HEK293T (cell line): ENCODE measurements at regions not wholly inside any gene's neighbourhood (a gene's known extent, or its start where the extent isn't known, plus 50 kb on each side); places are given as distances from the start of the nearest gene placed in this dataset.
"Not testable (repeated sequence)": the region's sequence is repeated elsewhere in the genome, so short reads cannot be mapped to it uniquely, and the experiment has no call there.

Experiments used
- CTCF ChIA-PET: fragments of 350-600 bp; formaldehyde crosslinking; extraction: SDS; loops from one replicate; lab custom pipeline; 2021; ENCODE audit warnings: antibody characterized with exemption, inconsistent platforms; lab: Yijun Ruan, JAX
- POLR2A ChIA-PET: fragments of 350-600 bp; formaldehyde crosslinking; extraction: SDS; loops from one replicate; lab custom pipeline; 2020; ENCODE audit warnings: antibody characterized with exemption, inconsistent platforms; lab: Yijun Ruan, JAX
- DNase-seq: peaks from one replicate; pipeline ENCODE4 v3.0.0; 2012; ENCODE audit warnings: mixed read lengths; ENCODE audit errors: extremely low spot score
- ARNT ChIP-seq: fragments of 450-650 bp; IDR thresholded peaks from 2 replicates; pipeline ENCODE4 v1.6.1; 2017; ENCODE audit warnings: mild to moderate bottlenecking
- BHLHE40 ChIP-seq: fragments of 450-650 bp; IDR thresholded peaks from 2 replicates; pipeline ENCODE4 v1.6.1; 2016; ENCODE audit warnings: mild to moderate bottlenecking, moderate library complexity, borderline replicate concordance
- CTBP1 ChIP-seq: fragments of 450-650 bp; IDR thresholded peaks from 2 replicates; pipeline ENCODE4 v1.6.1; 2016; ENCODE audit warnings: borderline replicate concordance
- ELF4 ChIP-seq: fragments of 450-650 bp; IDR thresholded peaks from 2 replicates; pipeline ENCODE4 v1.6.1; 2017; ENCODE audit warnings: antibody characterized with exemption
- FOXA1 ChIP-seq: fragments of 450-650 bp; IDR thresholded peaks from 2 replicates; pipeline ENCODE4 v1.6.1; 2016; ENCODE audit warnings: mild to moderate bottlenecking
- FOXK2 ChIP-seq: fragments of 450-650 bp; IDR thresholded peaks from 2 replicates; pipeline ENCODE4 v1.6.1; 2016; ENCODE audit warnings: mild to moderate bottlenecking
- FOXM1 ChIP-seq: fragments of 450-650 bp; IDR thresholded peaks from 2 replicates; pipeline ENCODE4 v1.6.1; 2017; ENCODE audit warnings: mild to moderate bottlenecking, borderline replicate concordance
- HDGF ChIP-seq: fragments of 450-650 bp; IDR thresholded peaks from 2 replicates; pipeline ENCODE4 v1.6.1; 2017; ENCODE audit warnings: antibody characterized with exemption, borderline replicate concordance
- L3MBTL2 ChIP-seq: fragments of 450-650 bp; conservative IDR thresholded peaks from 2 replicates; pipeline ENCODE4 v1.6.1; 2016; ENCODE audit warnings: mild to moderate bottlenecking
- LEF1 ChIP-seq: fragments of 450-650 bp; IDR thresholded peaks from 2 replicates; pipeline ENCODE4 v1.6.1; 2017; ENCODE audit warnings: mild to moderate bottlenecking, borderline replicate concordance
- NFRKB ChIP-seq: fragments of 450-650 bp; IDR thresholded peaks from 2 replicates; pipeline ENCODE4 v1.6.1; 2016; ENCODE audit warnings: mild to moderate bottlenecking, moderate library complexity
- SP1 ChIP-seq: fragments of 450-650 bp; IDR thresholded peaks from 2 replicates; pipeline ENCODE4 v1.6.1; 2017
- SUZ12 ChIP-seq: fragments of 450-650 bp; IDR thresholded peaks from 2 replicates; pipeline ENCODE4 v1.6.1; 2016; ENCODE audit warnings: mild to moderate bottlenecking
- TARDBP ChIP-seq: fragments of 450-650 bp; IDR thresholded peaks from 2 replicates; pipeline ENCODE4 v1.6.1; 2016
- ZNF384 ChIP-seq: fragments of 450-650 bp; IDR thresholded peaks from 2 replicates; pipeline ENCODE4 v1.6.1; 2016
- TF ChIP-seq, protein P1 (sequence below): fragments of 450-650 bp; IDR thresholded peaks from 2 replicates; pipeline ENCODE4 v1.6.1; 2016

DNA sequence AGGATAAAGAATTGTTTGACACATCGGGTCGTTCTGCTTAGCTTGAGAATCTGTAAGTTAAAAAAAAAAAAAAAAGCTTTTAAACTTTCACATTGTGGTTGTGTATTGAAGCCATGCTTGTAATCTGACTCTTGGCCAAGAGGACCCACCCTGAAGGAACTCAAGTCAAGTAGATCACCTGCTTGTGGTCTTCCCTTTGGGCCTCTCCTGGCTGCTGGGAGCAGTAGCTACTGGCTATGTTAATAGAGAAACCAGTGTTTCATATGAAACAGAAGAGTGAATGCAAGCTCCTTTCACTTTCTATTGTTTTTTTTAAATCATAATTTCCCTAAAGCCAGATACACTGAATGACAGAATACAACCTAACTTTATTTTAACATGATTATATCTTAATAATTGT, 402.4 kb upstream of the NDST4 start:
- ChIA-PET CTCF (no interaction called here), POLR2A (no interaction called here)

DNA sequence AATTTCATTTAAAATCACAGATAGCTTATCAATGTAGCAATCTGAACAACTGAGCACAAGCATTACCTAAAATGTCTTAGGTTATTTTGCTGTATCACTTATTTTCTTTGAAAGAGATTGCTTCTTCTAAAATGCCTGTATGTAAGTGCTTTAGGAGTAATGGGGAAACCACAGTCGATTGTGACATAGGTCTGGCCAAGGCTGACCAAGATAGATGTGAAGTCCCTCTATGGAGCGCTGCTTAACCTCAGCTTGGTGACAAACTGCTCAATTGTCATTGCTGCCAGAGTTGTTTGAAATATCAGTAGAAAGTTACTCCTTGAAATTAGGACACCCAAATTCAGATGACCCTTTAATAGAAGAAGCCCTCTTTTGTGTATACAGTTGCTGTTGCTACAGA, 401.9 kb upstream of the NDST4 start:
- no peak for DNase-seq
- TF ChIP-seq, protein P1, sequence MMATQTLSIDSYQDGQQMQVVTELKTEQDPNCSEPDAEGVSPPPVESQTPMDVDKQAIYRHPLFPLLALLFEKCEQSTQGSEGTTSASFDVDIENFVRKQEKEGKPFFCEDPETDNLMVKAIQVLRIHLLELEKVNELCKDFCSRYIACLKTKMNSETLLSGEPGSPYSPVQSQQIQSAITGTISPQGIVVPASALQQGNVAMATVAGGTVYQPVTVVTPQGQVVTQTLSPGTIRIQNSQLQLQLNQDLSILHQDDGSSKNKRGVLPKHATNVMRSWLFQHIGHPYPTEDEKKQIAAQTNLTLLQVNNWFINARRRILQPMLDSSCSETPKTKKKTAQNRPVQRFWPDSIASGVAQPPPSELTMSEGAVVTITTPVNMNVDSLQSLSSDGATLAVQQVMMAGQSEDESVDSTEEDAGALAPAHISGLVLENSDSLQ: no peak
- TF ChIP-seq FOXA1 (no peak), NFRKB (no peak), FOXK2 (no peak), ELF4 (no peak), ARNT (no peak), FOXM1 (no peak), ZNF384 (no peak), TARDBP (no peak), LEF1 (no peak), L3MBTL2 (no peak), SP1 (no peak), BHLHE40 (no peak), CTBP1 (no peak), SUZ12 (no peak), HDGF (no peak)
- CTCF ChIA-PET: no interaction called here
- POLR2A ChIA-PET: no interaction called here

More for the DNA sequence above, 402.4 kb upstream of the NDST4 start:
- TF ChIP-seq CTBP1 (no peak), SP1 (no peak), HDGF (no peak), L3MBTL2 (no peak), FOXK2 (no peak), BHLHE40 (no peak), ELF4 (no peak), NFRKB (no peak), LEF1 (no peak), ZNF384 (no peak), ARNT (no peak), FOXM1 (no peak), SUZ12 (no peak), FOXA1 (no peak), TARDBP (no peak)
- TF ChIP-seq, protein P1: no peak
- no peak for DNase-seq

DNA sequence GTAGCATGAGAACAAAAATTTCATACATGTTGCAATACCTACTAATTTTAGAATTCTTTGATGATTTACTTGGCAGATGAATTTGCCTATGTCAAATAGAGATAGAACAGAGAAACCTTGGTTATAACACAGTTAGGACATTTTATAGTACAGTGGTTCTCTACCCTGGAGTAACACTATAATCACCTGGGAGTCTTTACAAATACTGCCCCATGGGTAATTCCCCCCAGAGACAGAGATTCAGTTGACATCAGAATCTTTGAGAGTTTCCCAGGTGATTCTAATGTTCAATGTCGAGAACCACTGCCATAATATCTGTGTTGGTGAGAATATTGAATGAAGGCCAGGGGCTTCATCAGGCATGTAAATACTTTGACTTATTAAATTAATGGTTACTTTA, 401.3 kb upstream of the NDST4 start:
- ChIA-PET POLR2A (no interaction called here), CTCF (no interaction called here)
- no peak for DNase-seq
- TF ChIP-seq NFRKB (no peak), ARNT (no peak), HDGF (no peak), FOXA1 (no peak), CTBP1 (no peak), BHLHE40 (no peak), SUZ12 (no peak), L3MBTL2 (no peak), SP1 (no peak), FOXK2 (no peak), TARDBP (no peak), FOXM1 (no peak), LEF1 (no peak), ELF4 (no peak), ZNF384 (no peak)
- TF ChIP-seq, protein P1: no peak

DNA sequence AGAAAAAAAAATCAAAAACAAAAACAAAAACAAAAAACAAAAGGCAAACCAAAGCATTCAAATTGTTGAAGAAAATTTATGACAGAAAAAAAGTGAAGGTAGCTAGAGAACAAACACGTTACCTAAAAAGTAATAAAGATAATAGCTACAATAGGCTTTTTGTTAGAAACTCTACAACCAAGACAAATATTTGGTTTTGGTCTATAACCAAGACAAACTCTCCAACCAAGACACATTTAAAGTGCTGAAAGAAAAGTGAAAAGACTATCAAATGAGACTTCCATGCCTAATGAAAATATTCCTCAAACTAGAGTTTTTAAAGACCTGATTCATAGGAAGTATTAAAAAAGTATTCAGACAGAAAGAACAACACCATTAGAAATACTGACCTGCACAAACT, 391.9 kb upstream of the NDST4 start:
- ChIA-PET POLR2A (no interaction called here), CTCF (no interaction called here)
- TF ChIP-seq HDGF (no peak), FOXM1 (no peak), LEF1 (no peak), FOXA1 (no peak), ELF4 (no peak), FOXK2 (no peak), ARNT (no peak)
- TF ChIP-seq, protein P1: no peak
- DNase-seq: no peak

DNA sequence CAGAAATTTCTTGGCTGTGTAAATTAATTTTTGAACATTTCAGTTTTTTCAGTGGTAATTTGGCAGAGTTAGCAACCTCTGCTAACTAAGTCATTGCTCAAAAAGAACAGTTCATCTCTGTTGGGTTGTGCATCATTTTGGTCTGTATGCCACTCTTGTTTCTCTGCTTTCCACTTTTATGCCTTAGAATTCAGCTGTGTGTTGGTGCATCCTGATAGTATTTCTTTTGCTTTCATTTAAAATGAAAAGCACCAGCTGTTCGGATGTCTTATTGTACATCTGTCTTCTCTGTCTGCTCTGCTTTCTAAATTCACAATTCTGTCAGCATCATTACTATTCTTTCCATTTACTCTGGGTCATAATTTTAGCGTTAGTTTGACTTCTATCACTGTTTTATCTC, 388.2 kb upstream of the NDST4 start:
- DNase-seq: no peak
- ChIA-PET CTCF (no interaction called here), POLR2A (no interaction called here)
- no peak for TF ChIP-seq SP1
- no peak for TF ChIP-seq ARNT
- no peak for TF ChIP-seq FOXA1
- TF ChIP-seq LEF1: no peak
- TF ChIP-seq HDGF: no peak
- no peak for TF ChIP-seq FOXM1
- TF ChIP-seq CTBP1: no peak
- TF ChIP-seq L3MBTL2: no peak
- no peak for TF ChIP-seq BHLHE40
- TF ChIP-seq, protein P1: no peak
- no peak for TF ChIP-seq TARDBP
- TF ChIP-seq ZNF384: no peak
- TF ChIP-seq FOXK2: no peak
- no peak for TF ChIP-seq NFRKB
- TF ChIP-seq ELF4: no peak
- TF ChIP-seq SUZ12: no peak

DNA sequence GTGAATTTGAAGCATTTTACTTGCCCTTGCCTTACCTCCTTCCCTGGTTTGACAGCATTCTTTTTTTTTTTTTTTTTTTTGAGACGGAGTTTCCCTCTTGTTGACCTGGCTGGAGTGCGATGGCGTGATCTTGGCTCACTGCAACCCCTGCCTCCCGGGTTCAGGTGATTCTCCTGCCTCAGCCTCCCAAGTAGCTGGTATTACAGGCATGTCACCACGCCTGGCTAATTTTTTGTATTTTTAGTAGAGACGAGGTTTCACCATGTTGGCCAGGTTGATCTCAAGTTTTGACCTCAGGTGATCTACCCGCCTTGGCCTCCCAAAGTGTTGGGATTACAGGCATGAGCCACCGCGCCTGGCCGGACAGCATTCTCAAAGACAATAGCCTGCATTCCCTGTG, 380.4 kb upstream of the NDST4 start:
- not testable (repeated sequence) for DNase-seq

More for the DNA sequence above, 380.4 kb upstream of the NDST4 start:
- CTCF ChIA-PET, POLR2A ChIA-PET: not testable (repeated sequence)
